Sciatic nerve (tissue), 2 donors: ENCODE measurements at regions not wholly inside any gene's neighbourhood (a gene's known extent, or its start where the extent isn't known, plus 50 kb on each side); places are given as distances from the start of the nearest gene placed in this dataset.

Experiments used
- ATAC-seq: fragments of 200-7000 bp; cut with Tn5 transposase; one replicate; pipeline ENCODE4 v1.9.1; 2020; ENCODE audit warnings: mild to moderate bottlenecking, moderate library complexity
- DNase-seq: peaks from one replicate; pipeline ENCODE4 v3.0.0-alpha.2; 2020; ENCODE audit warnings: low spot score
- intact Hi-C: fragments of 100-400 bp; cut with DNase I; formaldehyde crosslinking; loops from one replicate; pipeline ENCODE4 v1.14.2; 2022
- donor health status: DM: no; HTN: no; CAD: no.
- donor health status: DM: no; HTN: no; CAD: no.

DNA sequence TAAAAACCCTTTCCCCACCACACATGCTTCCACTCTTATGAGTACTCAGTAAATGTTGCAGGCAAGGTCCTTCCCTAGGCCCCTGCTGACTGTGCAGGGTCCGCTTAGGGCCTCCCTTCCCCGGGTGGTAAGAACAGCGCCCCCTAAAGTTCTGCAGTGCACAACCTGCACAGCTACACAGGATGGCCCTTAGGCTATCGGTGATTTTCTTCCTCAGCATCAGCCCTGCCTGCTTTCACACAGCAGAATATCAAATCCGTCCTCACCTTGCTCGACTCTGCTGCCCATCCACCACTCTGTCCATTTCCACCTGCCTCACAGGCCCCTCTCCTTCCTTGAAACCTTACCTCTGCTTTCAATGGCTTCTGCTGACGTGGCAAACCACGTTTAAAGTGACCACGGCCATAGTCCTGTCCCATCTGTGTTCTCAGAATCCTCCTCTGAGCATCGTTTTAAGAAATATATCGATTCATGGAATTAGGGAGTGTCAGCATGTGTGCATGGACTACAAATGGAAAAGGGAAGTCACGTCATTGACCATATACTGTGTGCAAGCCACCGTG is 51.4 kb upstream of the TMEM132E start:
- DNase-seq (no peak), ATAC-seq (no peak)
- intact Hi-C loops = no loop called here

DNA sequence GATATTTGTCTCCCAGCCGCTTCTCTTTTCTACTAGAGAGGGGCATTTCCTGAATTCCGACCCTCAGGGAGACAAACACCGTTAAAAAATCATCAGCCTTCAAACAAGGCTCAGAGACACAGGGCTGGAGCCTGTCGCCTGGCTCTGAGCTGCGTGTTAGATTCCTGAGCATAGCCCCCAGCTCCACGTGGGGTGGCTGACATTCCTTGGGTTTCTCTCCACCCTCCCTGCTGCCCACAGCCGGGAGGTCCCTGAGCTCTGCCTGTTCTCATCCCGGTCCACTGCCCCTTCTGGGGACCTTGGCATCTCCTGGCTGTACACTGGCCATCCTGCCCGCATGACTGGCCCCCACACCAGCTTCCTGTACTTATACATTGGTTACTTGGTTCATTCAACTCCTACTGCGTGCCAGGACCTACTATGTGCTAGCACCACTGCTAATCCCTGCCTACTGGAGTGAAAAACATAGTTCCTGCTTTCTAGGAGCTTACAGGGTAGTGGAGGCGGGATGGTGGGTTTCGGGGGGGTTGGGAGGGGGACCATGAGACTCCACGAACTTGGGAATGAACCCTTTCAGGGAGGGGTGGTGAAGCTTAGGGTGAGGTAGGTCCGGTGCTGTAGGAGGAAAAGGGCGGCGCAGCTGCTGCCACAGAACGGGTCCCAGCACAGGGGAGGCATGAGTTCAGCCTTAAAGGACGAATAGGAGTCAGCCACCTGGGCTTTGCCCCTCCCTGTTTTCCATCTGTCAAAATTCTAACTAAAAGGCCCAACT is 52.1 kb upstream of the TMEM132E start:
- intact Hi-C loops = no loop called here
- ATAC-seq (no peak), DNase-seq (no peak)

DNA sequence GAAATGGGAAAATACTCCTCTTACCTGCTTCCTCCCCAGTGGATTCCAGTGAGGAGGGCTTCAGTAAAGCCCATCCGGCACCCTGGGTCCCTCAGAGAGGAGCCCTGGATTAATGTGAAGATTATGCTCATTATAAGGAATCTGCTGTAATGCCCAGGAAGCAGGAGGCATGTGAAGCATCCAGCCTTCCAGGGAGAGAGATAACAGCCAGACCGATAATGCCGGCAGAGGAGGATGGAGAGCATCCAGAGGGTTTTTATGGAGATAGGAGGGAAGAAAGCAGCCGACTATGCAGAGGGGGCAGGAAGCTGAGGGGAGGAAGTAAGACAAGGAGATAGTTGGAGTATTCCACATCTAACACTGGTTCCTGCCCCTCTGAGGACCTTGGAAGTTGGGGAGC is 53.7 kb upstream of the TMEM132E start:
- no peak for ATAC-seq
- intact Hi-C loops = no loop called here
- no peak for DNase-seq

DNA sequence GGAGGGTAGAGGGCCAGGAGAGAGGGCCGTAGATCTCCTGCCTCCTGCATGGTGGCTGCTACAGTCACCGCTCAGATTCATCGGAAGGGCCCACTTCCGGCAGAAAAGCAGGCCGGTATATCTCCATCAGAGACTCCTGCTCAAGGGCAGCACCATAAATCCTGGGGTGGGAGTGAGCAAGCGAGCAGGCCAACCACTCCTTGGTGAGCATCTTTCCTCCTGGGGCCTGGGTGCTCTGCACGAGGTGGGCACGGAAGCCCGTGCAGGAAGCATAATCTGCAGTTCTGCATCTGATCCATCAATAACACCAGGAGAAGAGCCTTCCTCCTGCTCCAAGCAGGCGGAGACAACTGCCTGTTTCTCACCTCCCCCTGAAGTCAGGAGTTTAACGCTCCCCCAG is 57.4 kb upstream of the TMEM132E start:
- no peak for ATAC-seq

GRCh38 chr17:34519282-34519681 is 60.1 kb upstream of the TMEM132E start:
- intact Hi-C loops = no loop called here
- no peak for ATAC-seq
- DNase-seq = no peak

More for the DNA sequence above, 57.4 kb upstream of the TMEM132E start:
- DNase-seq = no peak
- intact Hi-C loops = no loop called here

DNA sequence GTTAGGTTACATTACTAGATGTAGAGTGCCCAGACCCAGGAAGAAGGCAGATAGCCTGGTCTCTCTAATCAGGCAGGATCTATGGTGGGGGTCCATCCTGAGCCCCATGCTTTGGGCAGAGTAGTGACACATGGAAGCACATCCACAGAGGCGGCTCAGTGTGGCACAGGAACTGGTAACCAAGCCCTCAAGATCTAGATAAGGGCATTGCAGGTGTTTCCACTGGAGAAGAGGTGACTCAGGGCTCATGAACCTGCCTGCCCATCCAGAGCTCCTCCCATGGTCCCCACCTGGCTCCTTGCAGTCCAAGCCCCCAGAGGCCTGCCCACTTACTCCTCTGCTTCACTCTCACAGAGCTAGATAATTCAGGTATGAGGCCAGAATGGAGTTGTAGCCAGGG is 62.0 kb upstream of the TMEM132E start:
- DNase-seq (no peak), ATAC-seq (no peak)
- intact Hi-C loops = no loop called here

- DNase-seq = no peak
- intact Hi-C loops = no loop called here
- ATAC-seq = no peak
Measured at GRCh38 chr17:34511931-34512330, 67.5 kb upstream of the TMEM132E start.

- ATAC-seq = no peak
- intact Hi-C loops = no loop called here
- DNase-seq = no peak
Measured at GRCh38 chr17:34511265-34511664, 68.1 kb upstream of the TMEM132E start.

DNA sequence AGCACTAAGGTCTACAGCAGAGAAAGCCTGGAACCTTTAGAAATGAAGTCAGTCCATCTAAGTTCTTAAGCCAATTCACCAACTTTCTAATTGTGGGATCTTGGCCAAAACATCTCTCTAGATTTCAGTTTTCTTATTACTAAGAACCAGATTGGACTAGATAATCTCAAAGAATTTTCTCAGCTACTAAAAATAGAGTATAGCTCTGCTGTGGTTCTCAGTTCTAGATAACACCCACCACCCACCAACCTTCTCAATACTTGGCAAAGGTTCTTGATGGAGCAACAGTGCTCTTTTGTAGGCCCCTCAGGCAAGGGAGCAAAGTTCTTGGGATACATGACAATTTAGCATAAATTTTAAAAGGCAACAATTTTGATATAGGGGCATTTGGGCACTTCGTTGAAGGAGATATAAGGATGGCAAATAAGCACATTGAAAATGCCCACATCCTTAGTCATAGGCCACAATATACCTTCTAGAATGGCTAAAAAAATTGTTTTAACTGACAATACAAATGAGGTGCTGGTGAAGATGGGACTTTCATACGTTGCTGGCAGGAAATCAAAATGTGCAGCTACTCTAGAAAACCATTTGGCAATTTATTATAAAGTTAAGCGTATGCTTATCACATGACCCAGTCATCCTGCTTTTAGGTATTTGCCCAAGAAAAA is 74.4 kb upstream of the TMEM132E start:
- ATAC-seq (no peak), DNase-seq (no peak)
- intact Hi-C loops = no loop called here

DNA sequence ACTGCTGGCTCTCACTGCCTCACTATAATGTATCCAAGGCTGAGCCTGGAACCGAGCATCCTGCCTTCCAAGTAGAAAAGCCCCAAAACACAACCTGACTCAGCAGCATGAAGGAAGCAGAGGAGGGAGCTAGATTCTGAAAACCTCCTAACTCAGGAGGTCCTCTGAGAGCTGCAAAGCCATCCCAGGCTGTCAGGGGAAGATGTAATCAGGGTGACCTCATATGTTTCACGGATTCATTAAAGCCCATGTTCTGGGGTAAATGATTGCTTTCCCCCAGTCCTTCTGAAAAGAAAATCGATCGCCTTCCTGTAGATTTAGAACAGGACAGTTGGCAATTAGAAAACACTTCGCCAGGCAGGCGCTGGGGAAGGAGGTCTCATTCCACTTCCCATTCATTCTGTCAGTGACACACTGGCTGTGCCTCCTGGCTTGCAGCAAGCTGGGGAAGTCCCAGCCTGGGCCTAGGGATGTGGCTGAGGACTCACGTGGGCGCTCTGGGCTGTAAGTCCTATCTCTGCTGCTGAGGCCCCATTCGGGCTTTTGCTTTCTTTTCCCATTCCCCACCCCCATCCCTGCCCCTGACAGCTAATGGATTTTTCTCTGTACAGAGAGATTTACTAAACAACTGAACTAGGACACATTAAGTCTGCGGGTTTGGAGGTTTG is 75.7 kb upstream of the TMEM132E start:
- intact Hi-C loops = no loop called here
- ATAC-seq (peak; percentile 75), DNase-seq (no peak)

GRCh38 chr17:34502426-34502825 is 77.0 kb upstream of the TMEM132E start:
- intact Hi-C loops = no loop called here
- no peak for ATAC-seq
- DNase-seq = no peak

DNA sequence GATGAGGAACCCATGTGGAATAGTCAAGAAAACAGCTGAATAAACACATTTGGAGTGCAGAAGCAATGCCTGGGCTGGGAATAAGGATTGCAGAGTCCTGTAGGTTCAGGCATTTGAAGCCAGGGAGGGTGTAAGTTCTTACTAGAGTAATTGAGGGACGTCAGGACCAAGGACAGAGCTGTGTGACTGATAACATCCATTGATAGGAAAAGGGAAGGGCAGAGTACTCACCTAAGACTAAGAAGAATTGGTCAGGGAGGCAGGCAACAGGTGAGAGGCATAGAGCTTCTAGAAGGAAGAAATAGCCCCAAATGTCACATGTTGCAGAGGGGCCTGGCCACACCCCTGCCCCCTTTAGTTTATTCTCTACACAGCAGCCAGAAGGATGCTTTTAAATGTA is 79.8 kb upstream of the TMEM132E start:
- no peak for DNase-seq
- intact Hi-C loops = no loop called here
- no peak for ATAC-seq

- intact Hi-C loops = no loop called here
- ATAC-seq (no peak), DNase-seq (no peak)
Measured at GRCh38 chr17:34493917-34494316, 85.5 kb upstream of the TMEM132E start.

GRCh38 chr17:34487626-34488025 is 91.8 kb upstream of the TMEM132E start:
- DNase-seq (no peak), ATAC-seq (no peak)
- intact Hi-C loops = no loop called here

DNA sequence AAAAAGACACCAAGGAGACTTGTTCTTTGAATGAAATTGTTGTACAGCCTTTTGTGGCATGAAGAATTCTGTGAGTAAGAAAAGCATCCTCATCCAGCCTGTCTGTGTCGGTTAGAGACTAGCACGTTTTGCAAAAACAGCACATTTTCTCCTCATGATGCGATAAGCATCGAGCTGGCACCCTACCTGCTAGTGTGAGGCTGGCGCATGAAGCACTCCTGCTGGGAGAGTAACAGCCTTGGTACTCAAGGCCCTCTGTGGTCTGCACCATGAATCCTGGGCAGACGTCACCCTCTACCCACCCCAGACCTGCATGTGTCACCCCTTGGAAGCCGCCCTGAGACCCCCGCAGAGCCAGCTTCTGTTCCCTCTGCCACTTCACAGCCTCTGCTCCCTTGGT is 92.6 kb upstream of the TMEM132E start:
- ATAC-seq (no peak), DNase-seq (no peak)
- intact Hi-C loops = no loop called here

DNA sequence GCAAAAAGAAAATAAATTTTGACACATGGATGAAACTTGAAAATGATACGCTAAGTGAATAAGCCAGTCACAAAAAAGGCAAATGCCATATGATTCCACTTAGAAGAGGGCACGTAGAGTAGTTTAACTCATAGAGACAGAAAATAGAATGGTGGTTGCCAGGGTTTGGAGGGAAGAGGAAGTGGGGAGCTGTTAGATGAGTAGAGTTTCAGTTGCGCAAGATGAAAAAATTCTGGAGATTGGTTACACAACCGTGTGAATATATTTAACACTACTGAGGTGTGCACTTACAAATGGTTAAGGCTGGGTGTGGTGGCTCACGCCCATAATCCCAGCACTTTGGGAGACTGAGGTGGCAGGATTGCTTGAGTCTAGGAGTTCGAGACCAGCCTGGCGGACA is 93.4 kb upstream of the TMEM132E start:
- intact Hi-C loops = no loop called here
- DNase-seq (no peak), ATAC-seq (no peak)

- ATAC-seq = no peak
- intact Hi-C loops = no loop called here
- DNase-seq = no peak
Measured at GRCh38 chr17:34484193-34484733, 95.1 kb upstream of the TMEM132E start.

- ATAC-seq (no peak), DNase-seq (no peak)
- intact Hi-C loops = no loop called here
Measured at GRCh38 chr17:34482730-34483129, 96.7 kb upstream of the TMEM132E start.

GRCh38 chr17:34481779-34482178 is 97.6 kb upstream of the TMEM132E start:
- DNase-seq = no peak
- ATAC-seq = no peak
- intact Hi-C loops = no loop called here

DNA sequence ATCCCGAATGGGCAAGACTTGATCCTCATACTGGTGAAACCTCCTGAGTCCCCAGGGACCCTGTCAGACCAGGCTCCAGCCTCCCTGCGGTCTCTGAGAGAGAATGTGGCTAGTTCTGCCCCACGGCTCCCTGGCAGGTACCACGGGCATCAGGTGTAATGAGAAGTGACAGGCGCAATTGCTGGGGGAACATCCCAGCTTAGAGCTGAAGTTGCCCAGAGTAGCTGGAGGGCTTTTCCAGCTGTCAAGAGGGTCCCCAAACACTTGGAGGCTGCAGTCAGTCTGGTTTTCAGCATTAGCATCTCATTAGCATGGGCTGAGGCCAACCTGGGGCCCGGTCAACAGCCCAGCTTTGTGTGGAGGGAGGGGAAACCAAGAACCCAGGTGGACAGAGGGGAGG is 100.0 kb upstream of the TMEM132E start:
- intact Hi-C loops = no loop called here
- no peak for ATAC-seq
- DNase-seq = no peak
